OCI-LY1 (cell line): ENCODE measurements at regions not wholly inside any gene's neighbourhood (a gene's known extent, or its start where the extent isn't known, plus 50 kb on each side); places are given as distances from the start of the nearest gene placed in this dataset.

Source experiments
- H2AFZ ChIP-seq: fragments of 200-600 bp; sonication (generic), shearing (Covaris generic); 2 replicates; pipeline ENCODE4 v1.6.0; 2014; ENCODE audit warnings: antibody characterized with exemption, mild to moderate bottlenecking, low read length
- H3F3A ChIP-seq: fragments of 200-600 bp; sonication (generic), shearing (Covaris generic); 2 replicates; pipeline ENCODE4 v1.6.0; 2014; ENCODE audit warnings: mild to moderate bottlenecking, antibody characterized with exemption, low read length, moderate library complexity; ENCODE audit not compliant: insufficient read depth
- H3K27ac ChIP-seq: fragments of 200-600 bp; sonication (generic); 2 replicates; pipeline ENCODE4 v1.5.1; 2014; ENCODE audit warnings: low read length, mixed run types, mild to moderate bottlenecking, low read depth; ENCODE audit not compliant: poor library complexity, severe bottlenecking
- H3K27me3 ChIP-seq: fragments of 200-600 bp; sonication (generic); 2 replicates; pipeline ENCODE4 v1.6.0; 2014; ENCODE audit warnings: antibody characterized with exemption, mild to moderate bottlenecking, low read length, moderate library complexity; ENCODE audit not compliant: insufficient read depth
- H3K36me3 ChIP-seq: fragments of 200-600 bp; sonication (generic); 2 replicates; pipeline ENCODE4 v1.6.1; 2014; ENCODE audit warnings: mild to moderate bottlenecking, antibody characterized with exemption, low read length, moderate library complexity, mixed read lengths; ENCODE audit not compliant: insufficient read depth
- H3K4me1 ChIP-seq: fragments of 200-600 bp; sonication (generic); 2 replicates; pipeline ENCODE4 v1.5.1; 2014; ENCODE audit warnings: mild to moderate bottlenecking, low read length, moderate library complexity; ENCODE audit not compliant: insufficient read depth, severe bottlenecking
- H3K4me2 ChIP-seq: fragments of 200-600 bp; sonication (generic), shearing (Covaris generic); 2 replicates; pipeline ENCODE4 v1.6.1; 2014; ENCODE audit warnings: low read length
- H3K4me3 ChIP-seq: fragments of 200-600 bp; sonication (generic); 2 replicates; pipeline ENCODE4 v1.5.1; 2014; ENCODE audit warnings: low read length, low read depth, mild to moderate bottlenecking, mixed read lengths; ENCODE audit not compliant: poor library complexity, severe bottlenecking
- H3K79me2 ChIP-seq: fragments of 200-600 bp; shearing (Covaris generic); 2 replicates; pipeline ENCODE4 v1.6.1; 2016; ENCODE audit warnings: mixed run types, low read length, mixed read lengths; ENCODE audit not compliant: insufficient read depth
- H3K9ac ChIP-seq: fragments of 200-600 bp; sonication (generic), shearing (Covaris generic); 2 replicates; pipeline ENCODE4 v1.6.1; 2014; ENCODE audit warnings: mild to moderate bottlenecking, low read length, mixed read lengths
- H3K9me2 ChIP-seq: fragments of 200-600 bp; sonication (generic), shearing (Covaris generic); 2 replicates; pipeline ENCODE4 v1.6.1; 2014; ENCODE audit warnings: low read depth, mild to moderate bottlenecking, low read length, mixed read lengths
- H3K9me3 ChIP-seq: fragments of 200-600 bp; shearing (Covaris generic); 2 replicates; pipeline ENCODE4 v1.6.1; 2014; ENCODE audit warnings: low read length, mixed read lengths
- H4K20me1 ChIP-seq: fragments of 200-600 bp; sonication (generic), shearing (Covaris generic); 2 replicates; pipeline ENCODE4 v1.6.0; 2016; ENCODE audit warnings: mild to moderate bottlenecking, low read length; ENCODE audit not compliant: insufficient read depth
- EZH2 ChIP-seq: fragments of 200-600 bp; sonication (generic), shearing (Covaris generic); IDR thresholded peaks from 2 replicates; pipeline ENCODE4 v1.8.0; 2017; ENCODE audit warnings: borderline replicate concordance, mixed run types, mild to moderate bottlenecking, antibody characterized with exemption, low read length, moderate library complexity, mixed read lengths
- TF ChIP-seq, protein P1 (sequence below): fragments of 200-600 bp; sonication (generic), shearing (Covaris generic); IDR thresholded peaks from 2 replicates; pipeline ENCODE4 v1.5.1; 2017; ENCODE audit warnings: mild to moderate bottlenecking, antibody characterized with exemption, low read length, moderate library complexity, mixed read lengths

DNA sequence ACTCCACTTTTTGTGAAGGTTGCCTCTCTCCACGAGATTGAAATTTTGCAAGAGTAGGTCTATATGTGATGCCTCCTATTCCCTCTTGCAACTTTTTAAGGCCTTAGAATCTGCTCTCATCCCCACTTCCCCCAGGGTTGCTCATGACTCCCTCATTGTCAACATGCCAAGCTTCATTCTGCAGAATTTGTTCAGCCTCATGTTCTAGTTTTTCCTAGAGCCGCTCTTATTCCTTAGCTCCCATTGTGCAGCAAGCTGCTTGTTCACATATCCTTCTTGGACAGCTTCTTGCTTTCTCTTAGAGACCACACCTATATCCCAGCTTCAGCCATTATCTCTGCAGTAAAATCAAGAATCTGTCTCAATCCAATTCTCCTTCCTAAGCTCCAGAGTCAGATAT lies 82.4 kb downstream of the CNGA2 start:
- Histone ChIP-seq H4K20me1 (no peaks in the 10 kb centered on the region), H3K9ac (no peak overlapping the region), H3K27me3 (no peaks in the 10 kb centered on the region), H3K36me3 (no peaks in the 10 kb centered on the region), H3K4me2 (no peak overlapping the region), H2AFZ (no peak overlapping the region), H3K4me1 (no peaks in the 10 kb centered on the region), H3K4me3 (no peak overlapping the region), H3K9me2 (no peaks in the 10 kb centered on the region), H3K27ac (no peak overlapping the region), H3K79me2 (no peaks in the 10 kb centered on the region), H3K9me3 (no peaks in the 10 kb centered on the region), H3F3A (no peaks in the 10 kb centered on the region)
- no peak for TF ChIP-seq EZH2
- TF ChIP-seq, protein P1, sequence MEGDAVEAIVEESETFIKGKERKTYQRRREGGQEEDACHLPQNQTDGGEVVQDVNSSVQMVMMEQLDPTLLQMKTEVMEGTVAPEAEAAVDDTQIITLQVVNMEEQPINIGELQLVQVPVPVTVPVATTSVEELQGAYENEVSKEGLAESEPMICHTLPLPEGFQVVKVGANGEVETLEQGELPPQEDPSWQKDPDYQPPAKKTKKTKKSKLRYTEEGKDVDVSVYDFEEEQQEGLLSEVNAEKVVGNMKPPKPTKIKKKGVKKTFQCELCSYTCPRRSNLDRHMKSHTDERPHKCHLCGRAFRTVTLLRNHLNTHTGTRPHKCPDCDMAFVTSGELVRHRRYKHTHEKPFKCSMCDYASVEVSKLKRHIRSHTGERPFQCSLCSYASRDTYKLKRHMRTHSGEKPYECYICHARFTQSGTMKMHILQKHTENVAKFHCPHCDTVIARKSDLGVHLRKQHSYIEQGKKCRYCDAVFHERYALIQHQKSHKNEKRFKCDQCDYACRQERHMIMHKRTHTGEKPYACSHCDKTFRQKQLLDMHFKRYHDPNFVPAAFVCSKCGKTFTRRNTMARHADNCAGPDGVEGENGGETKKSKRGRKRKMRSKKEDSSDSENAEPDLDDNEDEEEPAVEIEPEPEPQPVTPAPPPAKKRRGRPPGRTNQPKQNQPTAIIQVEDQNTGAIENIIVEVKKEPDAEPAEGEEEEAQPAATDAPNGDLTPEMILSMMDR = no peak

DNA sequence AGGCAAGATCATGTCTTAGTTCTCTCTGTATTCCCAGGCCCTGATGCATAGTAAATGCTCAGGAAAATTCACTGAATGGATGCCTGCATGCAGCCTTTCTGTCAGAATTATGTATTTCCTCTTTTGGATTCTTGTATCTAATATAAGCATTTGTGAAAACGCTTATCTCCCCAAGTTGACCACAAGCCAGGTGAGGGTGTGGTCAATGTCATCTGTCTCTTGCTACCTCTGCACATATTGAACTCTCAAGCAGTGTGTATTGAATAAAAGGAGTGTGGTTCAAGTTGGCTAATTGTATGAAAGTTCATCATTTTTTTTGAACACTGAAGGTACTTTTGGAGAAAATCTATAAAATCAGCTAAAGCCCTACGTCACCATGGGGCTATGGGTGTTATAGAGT lies 84.3 kb downstream of the CNGA2 start:
- H3K79me2 ChIP-seq = no peaks in the 10 kb centered on the region
- no peak overlapping the region for H3K4me3 ChIP-seq
- no peaks in the 10 kb centered on the region for H3K9me3 ChIP-seq
- H2AFZ ChIP-seq = no peak overlapping the region
- H4K20me1 ChIP-seq = no peaks in the 10 kb centered on the region
- H3K36me3 ChIP-seq = no peaks in the 10 kb centered on the region
- H3K27me3 ChIP-seq = no peaks in the 10 kb centered on the region
- H3K27ac ChIP-seq = no peak overlapping the region
- no peaks in the 10 kb centered on the region for H3K9me2 ChIP-seq
- no peak overlapping the region for H3K9ac ChIP-seq
- H3K4me1 ChIP-seq = no peaks in the 10 kb centered on the region
- H3F3A ChIP-seq = no peaks in the 10 kb centered on the region
- no peak overlapping the region for H3K4me2 ChIP-seq
- TF ChIP-seq, protein P1 = no peak
- no peak for TF ChIP-seq EZH2

DNA sequence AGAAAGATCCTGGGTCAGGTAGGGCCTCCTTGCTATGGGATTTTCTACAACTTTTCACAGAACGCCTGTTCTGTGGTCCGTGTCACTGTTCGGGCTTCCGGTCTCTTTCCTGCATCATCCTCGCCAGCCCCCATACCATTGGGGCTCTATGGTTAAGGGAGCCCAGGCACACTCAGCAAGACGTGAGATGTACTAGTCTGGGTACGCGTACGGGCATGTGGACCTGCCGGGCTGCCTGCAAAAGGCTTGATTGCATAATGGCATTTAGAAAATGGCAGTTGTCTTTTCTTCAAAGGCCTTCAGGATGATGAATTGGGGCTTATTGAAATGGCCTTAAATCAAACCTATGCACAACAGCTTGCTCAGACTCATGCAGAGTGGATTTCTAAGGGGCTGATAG lies 86.7 kb downstream of the CNGA2 start:
- TF ChIP-seq, protein P1 = no peak
- TF ChIP-seq EZH2 = no peak
- Histone ChIP-seq H3K79me2 (no peaks in the 10 kb centered on the region), H3K9me3 (no peaks in the 10 kb centered on the region), H3K4me2 (no peak overlapping the region), H3K27me3 (no peaks in the 10 kb centered on the region), H3K4me1 (no peaks in the 10 kb centered on the region), H2AFZ (no peak overlapping the region), H3K27ac (no peak overlapping the region), H3K9me2 (no peaks in the 10 kb centered on the region), H3K36me3 (no peaks in the 10 kb centered on the region), H4K20me1 (no peaks in the 10 kb centered on the region), H3K4me3 (no peak overlapping the region), H3K9ac (no peak overlapping the region), H3F3A (no peaks in the 10 kb centered on the region)
